ENCODE measurements at regions not wholly inside any gene's neighbourhood (a gene's known extent, or its start where the extent isn't known, plus 50 kb on each side); places are given as distances from the start of the nearest gene placed in this dataset.

GRCh38 chr2:10964052-10964790, 52.5 kb downstream of the KCNF1 start:
- peak; percentile 37 for ATAC-seq
- DNase-seq (ENCODE audit: low spot score), result no peak

GRCh38 chr2:10965241-10965843, 53.6 kb downstream of the KCNF1 start:
- DNase-seq (ENCODE audit: low spot score), result no peak
- no peak for ATAC-seq

GRCh38 chr2:10966056-10966455, 54.3 kb downstream of the KCNF1 start:
- ATAC-seq (no peak), DNase-seq (ENCODE audit: low spot score) (no peak)

GRCh38 chr2:10966741-10967140, 55.0 kb downstream of the KCNF1 start:
- DNase-seq (ENCODE audit: low spot score) (no peak), ATAC-seq (no peak)

- no peak for DNase-seq (ENCODE audit: low spot score)
Observed at GRCh38 chr2:10968176-10968575, 56.4 kb downstream of the KCNF1 start.

GRCh38 chr2:10970666-10971065, 58.9 kb downstream of the KCNF1 start:
- no peak for DNase-seq (ENCODE audit: low spot score)
- ATAC-seq, result no peak

More at GRCh38 chr2:10968176-10968575, 56.4 kb downstream of the KCNF1 start:
- no peak for ATAC-seq

GRCh38 chr2:10971161-10971887, 59.6 kb downstream of the KCNF1 start:
- ATAC-seq, result no peak

GRCh38 chr2:10971888-10972260, 60.1 kb downstream of the KCNF1 start:
- ATAC-seq, result no peak
- DNase-seq (ENCODE audit: low spot score), result no peak

More at GRCh38 chr2:10971161-10971887, 59.6 kb downstream of the KCNF1 start:
- no peak for DNase-seq (ENCODE audit: low spot score)

GRCh38 chr2:10972683-10973433, 61.1 kb downstream of the KCNF1 start:
- no peak for DNase-seq (ENCODE audit: low spot score)
- no peak for ATAC-seq

GRCh38 chr2:10973766-10974165, 62.0 kb downstream of the KCNF1 start:
- ATAC-seq (no peak), DNase-seq (ENCODE audit: low spot score) (no peak)

- peak; percentile 18 for ATAC-seq
- no peak for DNase-seq (ENCODE audit: low spot score)
Observed at GRCh38 chr2:10977003-10977402, 65.3 kb downstream of the KCNF1 start.

- no peak for ATAC-seq
Observed at GRCh38 chr2:10977621-10978020, 65.9 kb downstream of the KCNF1 start.

GRCh38 chr2:10978090-10978670, 66.4 kb downstream of the KCNF1 start:
- ATAC-seq, result no peak

More at GRCh38 chr2:10977621-10978020, 65.9 kb downstream of the KCNF1 start:
- no peak for DNase-seq (ENCODE audit: low spot score)

GRCh38 chr2:10980071-10980470, 68.3 kb downstream of the KCNF1 start:
- DNase-seq (ENCODE audit: low spot score), result no peak
- ATAC-seq, result no peak

More at GRCh38 chr2:10978090-10978670, 66.4 kb downstream of the KCNF1 start:
- no peak for DNase-seq (ENCODE audit: low spot score)

GRCh38 chr2:10980886-10981425, 69.2 kb downstream of the KCNF1 start:
- no peak for ATAC-seq
- no peak for DNase-seq (ENCODE audit: low spot score)

GRCh38 chr2:10981451-10981850, 69.7 kb downstream of the KCNF1 start:
- ATAC-seq (no peak), DNase-seq (ENCODE audit: low spot score) (no peak)

GRCh38 chr2:10981941-10982431, 70.3 kb downstream of the KCNF1 start:
- ATAC-seq (no peak), DNase-seq (ENCODE audit: low spot score) (no peak)

- no peak for DNase-seq (ENCODE audit: low spot score)
- ATAC-seq, result peak; percentile 35
Observed at GRCh38 chr2:10982931-10983701, 71.4 kb downstream of the KCNF1 start.

GRCh38 chr2:10983711-10984110, 72.0 kb downstream of the KCNF1 start:
- ATAC-seq (no peak), DNase-seq (ENCODE audit: low spot score) (no peak)

Data from left lobe of liver (tissue), 2 donors.